Karpas-422 (cell line): ENCODE measurements at regions not wholly inside any gene's neighbourhood (a gene's known extent, or its start where the extent isn't known, plus 50 kb on each side); places are given as distances from the start of the nearest gene placed in this dataset.
"Not testable (repeated sequence)": the region's sequence is repeated elsewhere in the genome, so short reads cannot be mapped to it uniquely, and the experiment has no call there.

Source experiments
- DNase-seq: peaks from one replicate; pipeline ENCODE4 v3.0.0-alpha.2; 2015
- H2AFZ ChIP-seq: fragments of 200-600 bp; sonication (generic); 2 replicates; pipeline ENCODE4 v1.6.1; 2014; ENCODE audit warnings: antibody characterized with exemption, low read length, mixed read lengths
- H3K27ac ChIP-seq: fragments of 200-600 bp; sonication (generic); 2 replicates; pipeline ENCODE4 v1.5.1; 2014; ENCODE audit warnings: mild to moderate bottlenecking, low read length, moderate library complexity
- H3K27me3 ChIP-seq: fragments of 200-600 bp; sonication (generic); 2 replicates; pipeline ENCODE4 v1.6.1; 2014; ENCODE audit warnings: low read length, mixed read lengths
- H3K36me3 ChIP-seq: fragments of 200-600 bp; sonication (generic); 2 replicates; pipeline ENCODE4 v1.6.1; 2014; ENCODE audit warnings: low read length, mixed read lengths; ENCODE audit not compliant: insufficient read depth
- H3K4me1 ChIP-seq: fragments of 200-600 bp; sonication (generic); 2 replicates; pipeline ENCODE4 v1.6.1; 2014; ENCODE audit warnings: mild to moderate bottlenecking, low read length, mixed read lengths
- H3K4me2 ChIP-seq: fragments of 200-600 bp; sonication (generic); 2 replicates; pipeline ENCODE4 v1.6.1; 2014; ENCODE audit warnings: low read length, low read depth, mild to moderate bottlenecking; ENCODE audit not compliant: poor library complexity, severe bottlenecking
- H3K4me3 ChIP-seq: fragments of 200-600 bp; sonication (generic); 2 replicates; pipeline ENCODE4 v1.5.1; 2014; ENCODE audit warnings: mild to moderate bottlenecking, antibody characterized with exemption, low read length, mixed read lengths
- H3K79me2 ChIP-seq: fragments of 200-600 bp; sonication (generic); 2 replicates; pipeline ENCODE4 v1.6.1; 2014; ENCODE audit warnings: mild to moderate bottlenecking, low read length, mixed read lengths
- H3K9ac ChIP-seq: fragments of 200-600 bp; sonication (generic); 2 replicates; pipeline ENCODE4 v1.6.0; 2014; ENCODE audit warnings: low read length
- H3K9me2 ChIP-seq: fragments of 200-600 bp; sonication (generic), shearing (Covaris generic); replicated peaks from 2 replicates; pipeline ENCODE4 v1.6.0; 2014; ENCODE audit warnings: mild to moderate bottlenecking, low read length, moderate library complexity; ENCODE audit not compliant: insufficient read depth
- H3K9me3 ChIP-seq: fragments of 300-700, 200-600 bp; sonication (generic); 2 replicates; pipeline ENCODE4 v1.6.1; 2014; ENCODE audit warnings: low read length, mixed read lengths
- H4K20me1 ChIP-seq: fragments of 200-600 bp; sonication (generic); 2 replicates; pipeline ENCODE4 v1.6.1; 2014; ENCODE audit warnings: mild to moderate bottlenecking, antibody characterized with exemption, low read length, low read depth; ENCODE audit not compliant: insufficient read depth

DNA sequence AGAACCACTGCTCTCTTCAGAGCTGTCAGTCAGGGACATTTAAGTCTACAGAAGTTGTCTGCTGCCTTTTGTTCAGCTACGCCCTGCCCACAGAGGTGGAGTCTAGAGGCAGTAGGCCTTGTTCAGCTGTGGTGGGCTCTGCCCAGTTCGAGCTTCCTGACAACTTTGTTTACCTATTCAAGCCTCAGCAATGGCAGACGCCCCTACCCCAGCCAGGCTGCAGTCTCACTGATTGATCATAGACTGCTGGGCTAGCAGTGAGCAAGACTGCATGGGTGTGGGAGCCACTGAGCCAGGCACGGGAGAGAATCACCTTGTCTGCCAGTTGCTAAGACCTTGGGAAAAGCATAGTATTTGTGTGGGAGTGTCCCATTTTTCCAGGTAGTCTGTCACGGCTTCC, 580.3 kb downstream of the SLCO4C1 start:
- H3K27me3 ChIP-seq, H3K4me2 ChIP-seq, DNase-seq, H3K9me3 ChIP-seq, H3K4me3 ChIP-seq, H3K9me2 ChIP-seq, H3K36me3 ChIP-seq, H3K27ac ChIP-seq, H4K20me1 ChIP-seq, H2AFZ ChIP-seq, H3K79me2 ChIP-seq, H3K9ac ChIP-seq, H3K4me1 ChIP-seq: not testable (repeated sequence)

DNA sequence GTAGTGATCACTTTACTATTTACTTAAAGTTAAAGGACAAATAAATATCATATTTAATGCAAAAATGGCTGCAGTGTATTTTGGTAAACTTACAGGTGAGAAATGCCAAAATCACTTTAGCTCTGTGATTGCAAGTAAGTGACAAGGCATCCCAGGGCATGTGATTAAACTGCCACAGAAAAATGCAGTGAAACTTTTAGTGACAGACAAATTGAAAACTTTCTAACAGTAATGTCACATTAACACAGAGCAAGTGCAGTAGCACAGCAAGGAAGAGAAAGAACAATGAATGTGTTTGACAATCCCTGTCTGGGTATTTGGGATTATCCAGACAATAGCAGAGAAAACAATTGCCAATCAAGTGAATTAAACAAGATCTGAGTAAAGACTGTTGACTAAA, 606.8 kb downstream of the SLCO4C1 start:
- no peak overlapping the region for H3K27ac ChIP-seq
- no peak overlapping the region for H3K4me2 ChIP-seq
- no peaks in the 10 kb centered on the region for H3K27me3 ChIP-seq
- H3K4me3 ChIP-seq = no peak overlapping the region
- H3K36me3 ChIP-seq = no peaks in the 10 kb centered on the region
- no peak overlapping the region for H3K9ac ChIP-seq
- DNase-seq = no peak
- no peaks in the 10 kb centered on the region for H4K20me1 ChIP-seq
- H3K4me1 ChIP-seq = no peaks in the 10 kb centered on the region
- no peak overlapping the region for H2AFZ ChIP-seq
- H3K79me2 ChIP-seq = no peaks in the 10 kb centered on the region
- no peaks in the 10 kb centered on the region for H3K9me2 ChIP-seq
- H3K9me3 ChIP-seq = no peaks in the 10 kb centered on the region

DNA sequence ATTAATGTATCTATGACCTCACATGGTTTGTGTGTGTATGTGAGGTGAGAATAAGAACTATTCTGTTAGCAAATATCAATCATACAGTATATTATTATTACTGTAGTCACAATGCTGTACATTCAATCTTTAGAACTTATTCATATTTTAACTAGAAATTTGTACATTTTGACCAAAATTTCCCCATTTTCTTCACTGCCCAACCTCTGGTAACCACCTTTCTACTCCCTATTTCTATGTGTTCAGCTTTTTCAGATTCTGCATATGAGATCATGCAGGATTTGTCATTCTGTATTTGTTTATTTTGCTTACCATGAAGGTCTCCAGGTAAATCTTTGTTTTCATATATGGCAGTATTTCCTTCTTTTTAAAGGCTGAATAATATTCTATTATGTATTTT, 607.9 kb downstream of the SLCO4C1 start:
- Histone ChIP-seq H3K36me3 (no peaks in the 10 kb centered on the region), H3K4me1 (no peaks in the 10 kb centered on the region), H3K27ac (no peak overlapping the region), H3K9me3 (no peaks in the 10 kb centered on the region), H3K27me3 (no peaks in the 10 kb centered on the region), H3K4me2 (no peak overlapping the region), H3K4me3 (no peak overlapping the region), H3K79me2 (no peaks in the 10 kb centered on the region), H2AFZ (no peak overlapping the region), H3K9ac (no peak overlapping the region), H4K20me1 (no peaks in the 10 kb centered on the region), H3K9me2 (no peaks in the 10 kb centered on the region)
- no peak for DNase-seq

DNA sequence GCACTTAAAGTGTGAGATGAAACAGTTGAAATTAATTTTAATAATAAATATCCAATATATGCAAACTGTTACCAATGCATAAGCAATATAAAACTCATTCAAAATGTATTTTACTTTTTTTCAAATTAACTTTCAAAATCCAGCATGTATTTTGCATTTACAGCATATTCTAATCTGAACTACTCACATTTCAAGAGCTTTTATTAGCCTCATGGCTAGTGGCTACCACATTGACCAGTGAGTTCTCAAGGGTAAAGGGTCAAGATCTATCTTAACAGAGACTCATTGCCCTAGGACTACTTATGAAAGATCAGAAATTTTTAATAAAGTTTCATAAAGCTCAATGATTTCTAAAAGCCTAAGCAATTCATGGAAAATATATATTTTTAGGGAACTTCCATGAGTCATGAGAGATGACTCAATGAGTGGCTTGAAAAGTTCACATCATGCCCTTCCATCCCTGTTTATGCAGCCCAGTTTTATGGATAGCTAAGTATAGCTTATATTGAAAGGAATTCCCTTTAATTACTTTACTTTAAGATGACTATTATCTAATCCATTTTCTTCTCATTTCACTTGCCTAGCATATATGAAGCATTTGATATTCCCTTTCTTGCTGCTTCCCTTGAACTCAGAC, 608.6 kb downstream of the SLCO4C1 start:
- Histone ChIP-seq H2AFZ (no peak overlapping the region), H3K9me2 (no peaks in the 10 kb centered on the region), H3K9me3 (no peaks in the 10 kb centered on the region), H3K4me1 (no peaks in the 10 kb centered on the region), H3K36me3 (no peaks in the 10 kb centered on the region), H3K4me3 (no peak overlapping the region), H3K27me3 (no peaks in the 10 kb centered on the region), H4K20me1 (no peaks in the 10 kb centered on the region), H3K27ac (no peak overlapping the region), H3K9ac (no peak overlapping the region), H3K79me2 (no peaks in the 10 kb centered on the region), H3K4me2 (no peak overlapping the region)
- no peak for DNase-seq

DNA sequence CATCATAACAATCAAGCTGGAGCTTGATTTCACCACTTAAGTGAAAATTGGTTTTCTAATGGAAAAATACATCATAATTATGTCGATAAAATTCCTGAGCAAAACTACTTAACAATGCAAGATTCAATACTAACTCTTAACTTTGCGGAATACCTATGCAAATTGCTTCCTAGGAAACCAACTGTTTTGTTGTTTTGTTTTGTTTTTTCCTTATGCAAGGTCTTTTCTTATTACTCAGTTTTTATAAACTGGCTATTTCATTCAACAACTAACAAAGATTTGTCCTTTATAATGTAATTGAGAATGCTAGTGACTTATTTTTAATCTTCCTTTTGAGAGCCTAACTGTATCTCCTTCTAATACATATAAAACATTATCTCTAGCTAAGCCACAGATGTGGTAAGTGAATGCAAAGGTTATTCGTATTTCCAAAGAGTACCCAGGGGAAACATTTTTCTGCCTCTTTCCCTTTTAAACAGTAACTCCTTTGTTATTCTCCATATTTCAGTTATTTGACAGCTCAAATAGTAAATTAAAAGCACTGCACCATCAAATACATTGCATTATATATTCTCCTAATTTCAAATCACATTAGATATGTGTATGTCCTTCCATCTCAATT, 609.4 kb downstream of the SLCO4C1 start:
- DNase-seq = no peak
- H3K27me3 ChIP-seq = no peaks in the 10 kb centered on the region
- no peaks in the 10 kb centered on the region for H3K4me1 ChIP-seq
- no peak overlapping the region for H3K4me2 ChIP-seq
- no peaks in the 10 kb centered on the region for H3K36me3 ChIP-seq
- no peak overlapping the region for H2AFZ ChIP-seq
- no peak overlapping the region for H3K4me3 ChIP-seq
- no peak overlapping the region for H3K27ac ChIP-seq
- H3K9me3 ChIP-seq = no peaks in the 10 kb centered on the region
- no peak overlapping the region for H3K9ac ChIP-seq
- H4K20me1 ChIP-seq = no peaks in the 10 kb centered on the region
- H3K9me2 ChIP-seq = no peaks in the 10 kb centered on the region
- H3K79me2 ChIP-seq = no peaks in the 10 kb centered on the region

DNA sequence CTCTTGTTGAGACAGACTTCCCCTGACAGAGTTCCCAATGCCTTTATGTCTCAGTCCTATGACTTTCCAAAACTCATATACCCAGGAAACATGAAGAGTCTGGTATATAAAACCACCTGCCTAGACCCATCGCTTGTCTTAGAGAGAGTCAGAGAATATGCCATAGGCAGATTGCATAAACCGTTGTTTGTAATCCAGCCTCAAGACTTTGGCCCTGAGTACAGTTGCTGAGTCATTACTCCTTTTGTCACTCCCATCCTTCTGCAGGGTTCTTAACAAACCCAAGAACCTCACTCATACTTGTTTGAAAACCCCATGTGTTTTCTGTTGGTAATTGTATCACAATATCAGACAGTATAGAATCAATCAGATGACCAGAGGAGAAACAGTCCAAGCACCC, 616.3 kb downstream of the SLCO4C1 start:
- DNase-seq = no peak
- Histone ChIP-seq H3K4me3 (no peak overlapping the region), H3K27ac (no peak overlapping the region), H4K20me1 (no peaks in the 10 kb centered on the region), H3K9ac (no peak overlapping the region), H3K9me2 (no peaks in the 10 kb centered on the region), H3K36me3 (no peaks in the 10 kb centered on the region), H2AFZ (no peak overlapping the region), H3K4me1 (no peaks in the 10 kb centered on the region), H3K27me3 (no peaks in the 10 kb centered on the region), H3K4me2 (no peak overlapping the region), H3K9me3 (no peaks in the 10 kb centered on the region), H3K79me2 (no peaks in the 10 kb centered on the region)

DNA sequence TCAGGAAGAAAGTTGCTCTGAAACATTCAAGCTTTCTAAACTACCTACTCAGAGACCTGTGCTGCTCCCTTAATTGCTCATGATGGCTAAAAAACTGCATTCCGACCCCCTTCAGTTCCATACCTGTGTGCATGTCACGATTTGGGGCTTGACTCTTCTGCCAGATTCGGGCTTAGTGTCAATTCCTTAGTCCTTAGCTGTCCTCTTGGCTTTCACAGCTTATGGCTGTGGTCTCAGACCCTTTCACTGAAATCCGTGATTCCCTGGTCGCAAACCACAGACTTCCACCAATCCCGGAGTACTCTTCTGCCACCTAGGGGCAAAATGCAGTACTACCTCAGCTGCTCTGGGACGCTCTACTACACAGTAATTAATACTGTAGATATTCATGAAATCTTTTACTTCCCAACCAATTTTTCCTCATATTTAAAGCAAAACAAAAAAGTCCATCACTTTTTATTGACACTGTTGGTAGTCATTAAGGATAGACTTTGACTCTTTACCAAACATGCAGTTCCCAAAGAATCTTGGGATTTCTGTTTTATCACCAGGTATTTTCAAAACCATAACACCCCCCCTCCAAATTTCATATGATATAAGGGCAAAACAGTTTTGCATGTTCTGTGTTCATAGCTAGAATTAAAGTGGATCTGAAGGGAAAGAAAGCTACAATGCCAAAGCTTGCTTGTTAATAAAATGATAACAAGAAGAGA, 617.4 kb downstream of the SLCO4C1 start:
- no peak overlapping the region for H3K4me3 ChIP-seq
- no peaks in the 10 kb centered on the region for H3K9me2 ChIP-seq
- H3K4me1 ChIP-seq = no peaks in the 10 kb centered on the region
- H3K4me2 ChIP-seq = no peak overlapping the region
- H3K27ac ChIP-seq = no peak overlapping the region
- no peaks in the 10 kb centered on the region for H3K79me2 ChIP-seq
- H3K36me3 ChIP-seq = no peaks in the 10 kb centered on the region
- peak; percentile 83 for DNase-seq
- H3K27me3 ChIP-seq = no peaks in the 10 kb centered on the region
- H3K9me3 ChIP-seq = no peaks in the 10 kb centered on the region
- H2AFZ ChIP-seq = no peak overlapping the region
- H3K9ac ChIP-seq = no peak overlapping the region
- H4K20me1 ChIP-seq = no peaks in the 10 kb centered on the region

DNA sequence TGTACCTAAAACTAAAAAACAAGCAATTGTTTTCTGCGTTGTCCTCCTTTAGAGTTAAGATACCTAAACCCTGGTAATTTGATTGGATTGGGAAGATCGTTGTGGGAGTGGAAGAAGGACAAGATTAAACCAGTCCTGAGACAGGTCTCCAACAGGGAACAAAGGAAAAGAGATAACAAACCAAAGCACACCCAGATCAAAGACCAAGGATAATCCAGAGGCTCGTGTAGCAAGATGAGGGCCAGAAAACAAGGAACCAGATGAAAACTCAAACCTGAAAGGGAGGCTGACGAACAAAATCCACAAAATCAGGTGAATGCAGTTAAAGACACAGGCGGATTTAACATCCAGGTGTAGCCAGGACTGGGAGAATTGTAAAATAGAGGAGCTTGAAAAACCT, 618.1 kb downstream of the SLCO4C1 start:
- no peaks in the 10 kb centered on the region for H3K36me3 ChIP-seq
- no peaks in the 10 kb centered on the region for H3K79me2 ChIP-seq
- no peak overlapping the region for H2AFZ ChIP-seq
- H3K4me2 ChIP-seq = no peak overlapping the region
- no peaks in the 10 kb centered on the region for H3K9me3 ChIP-seq
- no peaks in the 10 kb centered on the region for H3K4me1 ChIP-seq
- H3K4me3 ChIP-seq = no peak overlapping the region
- DNase-seq = no peak
- H4K20me1 ChIP-seq = no peaks in the 10 kb centered on the region
- no peak overlapping the region for H3K27ac ChIP-seq
- no peaks in the 10 kb centered on the region for H3K9me2 ChIP-seq
- no peak overlapping the region for H3K9ac ChIP-seq
- H3K27me3 ChIP-seq = no peaks in the 10 kb centered on the region
